Activated CD8-positive, alpha-beta T cell treated with anti-CD3 and anti-CD28 coated beads for 36 hours (primary cell): ENCODE measurements at regions not wholly inside any gene's neighbourhood (a gene's known extent, or its start where the extent isn't known, plus 50 kb on each side); places are given as distances from the start of the nearest gene placed in this dataset.

Experiments
- ATAC-seq: fragments of 200-7000 bp; cut with Tn5 transposase; one replicate; pipeline ENCODE4 v1.10.0; 2021; ENCODE audit warnings: mild to moderate bottlenecking, moderate library complexity
- CTCF ChIA-PET: fragments of 350-600 bp; sonication (Branson Sonifier 250); formaldehyde crosslinking; loops from one replicate; lab custom pipeline; 2021; ENCODE audit warnings: antibody characterized with exemption; lab: Charles Lee
- POLR2A ChIA-PET: fragments of 350-600 bp; sonication (Branson Sonifier 250); formaldehyde crosslinking; loops from one replicate; lab custom pipeline; 2021; ENCODE audit warnings: antibody characterized with exemption; lab: Charles Lee
- DNase-seq: peaks from one replicate; pipeline ENCODE4 v3.0.0-alpha.2; 2020
- H3K27ac Mint-ChIP-seq: one replicate; pipeline ENCODE4 v1.8.0; 2021; ENCODE audit warnings: mild to moderate bottlenecking, mixed read lengths
- H3K27me3 Mint-ChIP-seq: one replicate; pipeline ENCODE4 v1.8.0; 2021; ENCODE audit warnings: mixed read lengths
- H3K36me3 Mint-ChIP-seq: one replicate; pipeline ENCODE4 v1.8.0; 2021; ENCODE audit warnings: low read depth, mixed read lengths
- H3K4me1 Mint-ChIP-seq: one replicate; pipeline ENCODE4 v1.8.0; 2021; ENCODE audit warnings: low read depth, mixed read lengths
- H3K4me3 Mint-ChIP-seq: one replicate; pipeline ENCODE4 v1.8.0; 2021; ENCODE audit warnings: mild to moderate bottlenecking, moderate library complexity, mixed read lengths
- H3K9me3 Mint-ChIP-seq: one replicate; pipeline ENCODE4 v1.8.0; 2021; ENCODE audit warnings: mixed read lengths
- CTCF ChIP-seq: fragments of 200-600 bp; IDR thresholded peaks from one replicate; pipeline ENCODE4 v1.8.0; 2022; ENCODE audit warnings: antibody characterized with exemption, mild to moderate bottlenecking
- intact Hi-C: fragments of 100-400 bp; cut with micrococcal nuclease; formaldehyde crosslinking; loops from one replicate; pipeline ENCODE4 v1.10.0; 2022

- Mint-ChIP-seq H3K9me3 (peaks cover 3% of the 10 kb centered on the region), H3K27me3 (no peaks in the 10 kb centered on the region), H3K27ac (no peak overlapping the region), H3K4me1 (no peaks in the 10 kb centered on the region), H3K4me3 (no peak overlapping the region), H3K36me3 (no peaks in the 10 kb centered on the region)
- no peak for DNase-seq
- TF ChIP-seq CTCF = no peak
- POLR2A ChIA-PET = no interaction called here
- intact Hi-C loops = no loop called here
- no peak for ATAC-seq
- CTCF ChIA-PET = no interaction called here
Observed at GRCh38 chr6:66861007-66861541, 1154.0 kb upstream of the EYS start.

GRCh38 chr6:66860328-66860727 is 1153.3 kb upstream of the EYS start:
- CTCF ChIA-PET = no interaction called here
- ATAC-seq = no peak
- intact Hi-C loops = no loop called here

GRCh38 chr6:66858196-66858595 is 1151.2 kb upstream of the EYS start:
- POLR2A ChIA-PET = no interaction called here
- DNase-seq (no peak), ATAC-seq (no peak)
- Mint-ChIP-seq H3K4me1 (no peaks in the 10 kb centered on the region), H3K27me3 (no peaks in the 10 kb centered on the region), H3K36me3 (no peaks in the 10 kb centered on the region), H3K9me3 (peaks cover 3% of the 10 kb centered on the region), H3K27ac (no peak overlapping the region), H3K4me3 (no peak overlapping the region)
- CTCF ChIA-PET = no interaction called here
- TF ChIP-seq CTCF = no peak
- intact Hi-C loops = no loop called here

More at GRCh38 chr6:66860328-66860727, 1153.3 kb upstream of the EYS start:
- Mint-ChIP-seq H3K27me3 (no peaks in the 10 kb centered on the region), H3K4me3 (no peak overlapping the region), H3K27ac (no peak overlapping the region), H3K36me3 (no peaks in the 10 kb centered on the region), H3K4me1 (no peaks in the 10 kb centered on the region), H3K9me3 (peaks cover 3% of the 10 kb centered on the region)
- POLR2A ChIA-PET = no interaction called here
- no peak for DNase-seq
- TF ChIP-seq CTCF = no peak

GRCh38 chr6:66854014-66854413 is 1147.0 kb upstream of the EYS start:
- Mint-ChIP-seq H3K4me3 (no peak overlapping the region), H3K4me1 (no peaks in the 10 kb centered on the region), H3K9me3 (peaks cover 1% of the 10 kb centered on the region), H3K36me3 (no peaks in the 10 kb centered on the region), H3K27me3 (no peaks in the 10 kb centered on the region), H3K27ac (no peak overlapping the region)
- ATAC-seq = no peak
- TF ChIP-seq CTCF = no peak
- intact Hi-C loops = no loop called here
- ChIA-PET CTCF (no interaction called here), POLR2A (no interaction called here)
- DNase-seq = no peak

GRCh38 chr6:66851930-66852329 is 1144.9 kb upstream of the EYS start:
- ChIA-PET POLR2A (no interaction called here), CTCF (no interaction called here)
- Mint-ChIP-seq H3K27me3 (no peaks in the 10 kb centered on the region), H3K36me3 (no peaks in the 10 kb centered on the region), H3K4me3 (no peak overlapping the region), H3K4me1 (no peaks in the 10 kb centered on the region), H3K27ac (no peak overlapping the region), H3K9me3 (peaks cover 8% of the 10 kb centered on the region)
- intact Hi-C loops = no loop called here
- DNase-seq (no peak), ATAC-seq (no peak)
- no peak for TF ChIP-seq CTCF
